ENCODE measurements at regions not wholly inside any gene's neighbourhood (a gene's known extent, or its start where the extent isn't known, plus 50 kb on each side); places are given as distances from the start of the nearest gene placed in this dataset.

- Histone ChIP-seq H3K27ac (no peak overlapping the region), H3K27me3 (no peaks in the 10 kb centered on the region), H3K4me3 (no peak overlapping the region), H3K4me1 (ENCODE audit: insufficient read depth) (no peaks in the 10 kb centered on the region), H2AFZ (no peak overlapping the region), H3K79me2 (no peaks in the 10 kb centered on the region), H3K9me3 (ENCODE audit: low read depth) (no peaks in the 10 kb centered on the region), H3K4me2 (no peak overlapping the region), H4K20me1 (ENCODE audit: insufficient read depth, poor library complexity, severe bottlenecking) (no peaks in the 10 kb centered on the region), H3K36me3 (replicated peaks; ENCODE audit: insufficient read depth, low read depth) (no peaks in the 10 kb centered on the region), H3K9me2 (replicated peaks; ENCODE audit: insufficient read depth) (no peaks in the 10 kb centered on the region)
- TF ChIP-seq EZH2phosphoT487 (IDR thresholded peaks at IDR 0.05; ENCODE audit: low read depth, severe bottlenecking, unreplicated experiment) (no peak), EZH2 (IDR thresholded peaks at IDR 0.05; ENCODE audit: borderline replicate concordance) (no peak), CTCF (IDR thresholded peaks at IDR 0.05; ENCODE audit: poor library complexity) (no peak)
- no peak for DNase-seq (ENCODE audit: low spot score)
- 80% methylated on average over 4 of the region's 4 CpGs for WGBS (ENCODE audit: low lambda C conversion rate, missing lambda C conversion rate)
Measured at GRCh38 chr10:110366635-110367034, 61.9 kb upstream of the SMNDC1 start.

- Histone ChIP-seq H3K27ac (peak overlapping the region; percentile 3), H3K4me1 (ENCODE audit: insufficient read depth) (no peaks in the 10 kb centered on the region), H3K4me3 (no peak overlapping the region), H3K9me2 (replicated peaks; ENCODE audit: insufficient read depth) (no peaks in the 10 kb centered on the region), H3K36me3 (replicated peaks; ENCODE audit: insufficient read depth, low read depth) (no peaks in the 10 kb centered on the region), H3K79me2 (no peaks in the 10 kb centered on the region), H2AFZ (no peak overlapping the region), H4K20me1 (ENCODE audit: insufficient read depth, poor library complexity, severe bottlenecking) (no peaks in the 10 kb centered on the region), H3K27me3 (no peaks in the 10 kb centered on the region), H3K9me3 (ENCODE audit: low read depth) (no peaks in the 10 kb centered on the region), H3K4me2 (no peak overlapping the region)
- peak; percentile 56 for DNase-seq (ENCODE audit: low spot score)
- TF ChIP-seq EZH2 (IDR thresholded peaks at IDR 0.05; ENCODE audit: borderline replicate concordance) (no peak), EZH2phosphoT487 (IDR thresholded peaks at IDR 0.05; ENCODE audit: low read depth, severe bottlenecking, unreplicated experiment) (no peak), CTCF (IDR thresholded peaks at IDR 0.05; ENCODE audit: poor library complexity) (no peak)
- 33% methylated on average over 4 of the region's 4 CpGs for WGBS (ENCODE audit: low lambda C conversion rate, missing lambda C conversion rate)
Measured at GRCh38 chr10:110368002-110368401, 63.3 kb upstream of the SMNDC1 start.

GRCh38 chr10:110368556-110368955 lies 63.8 kb upstream of the SMNDC1 start:
- H3K27ac ChIP-seq, result no peak overlapping the region
- H3K4me1 ChIP-seq (ENCODE audit: insufficient read depth), result no peaks in the 10 kb centered on the region
- no peak overlapping the region for H2AFZ ChIP-seq
- DNase-seq (ENCODE audit: low spot score), result no peak
- TF ChIP-seq EZH2 (IDR thresholded peaks at IDR 0.05; ENCODE audit: borderline replicate concordance) (no peak), EZH2phosphoT487 (IDR thresholded peaks at IDR 0.05; ENCODE audit: low read depth, severe bottlenecking, unreplicated experiment) (no peak), CTCF (IDR thresholded peaks at IDR 0.05; ENCODE audit: poor library complexity) (no peak)
- H3K36me3 ChIP-seq (replicated peaks; ENCODE audit: insufficient read depth, low read depth), result no peaks in the 10 kb centered on the region
- no peaks in the 10 kb centered on the region for H3K79me2 ChIP-seq
- H3K4me2 ChIP-seq, result no peak overlapping the region
- 61% methylated on average over 3 of the region's 3 CpGs for WGBS (ENCODE audit: low lambda C conversion rate, missing lambda C conversion rate)
- H3K27me3 ChIP-seq, result no peaks in the 10 kb centered on the region
- H3K4me3 ChIP-seq, result no peak overlapping the region
- no peaks in the 10 kb centered on the region for H3K9me2 ChIP-seq (replicated peaks; ENCODE audit: insufficient read depth)
- no peaks in the 10 kb centered on the region for H3K9me3 ChIP-seq (ENCODE audit: low read depth)
- no peaks in the 10 kb centered on the region for H4K20me1 ChIP-seq (ENCODE audit: insufficient read depth, poor library complexity, severe bottlenecking)

- Histone ChIP-seq H2AFZ (no peak overlapping the region), H3K27me3 (no peaks in the 10 kb centered on the region), H3K27ac (no peak overlapping the region), H3K9me3 (ENCODE audit: low read depth) (no peaks in the 10 kb centered on the region), H3K36me3 (replicated peaks; ENCODE audit: insufficient read depth, low read depth) (no peaks in the 10 kb centered on the region), H3K4me3 (no peak overlapping the region), H3K4me1 (ENCODE audit: insufficient read depth) (no peaks in the 10 kb centered on the region), H3K4me2 (no peak overlapping the region), H3K79me2 (no peaks in the 10 kb centered on the region), H3K9me2 (replicated peaks; ENCODE audit: insufficient read depth) (no peaks in the 10 kb centered on the region), H4K20me1 (ENCODE audit: insufficient read depth, poor library complexity, severe bottlenecking) (no peaks in the 10 kb centered on the region)
- WGBS (ENCODE audit: low lambda C conversion rate, missing lambda C conversion rate), result 95% methylated on average over 4 of the region's 4 CpGs
- DNase-seq (ENCODE audit: low spot score), result no peak
- TF ChIP-seq EZH2 (IDR thresholded peaks at IDR 0.05; ENCODE audit: borderline replicate concordance) (no peak), CTCF (IDR thresholded peaks at IDR 0.05; ENCODE audit: poor library complexity) (no peak), EZH2phosphoT487 (IDR thresholded peaks at IDR 0.05; ENCODE audit: low read depth, severe bottlenecking, unreplicated experiment) (no peak)
Measured at GRCh38 chr10:110370006-110370405, 65.3 kb upstream of the SMNDC1 start.
